SU-DHL-6 (cell line): ENCODE measurements at regions not wholly inside any gene's neighbourhood (a gene's known extent, or its start where the extent isn't known, plus 50 kb on each side); places are given as distances from the start of the nearest gene placed in this dataset.

Source experiments
- CTCF ChIP-seq: fragments of 200-600 bp; sonication (generic); IDR thresholded peaks from one replicate; pipeline ENCODE4 v1.5.1; 2017; ENCODE audit warnings: antibody characterized with exemption, mild to moderate bottlenecking, low read length, moderate library complexity; ENCODE audit not compliant: insufficient read depth, poor library complexity, severe bottlenecking
- EZH2phosphoT487 ChIP-seq: fragments of 200-600 bp; sonication (generic), shearing (Covaris generic); conservative IDR thresholded peaks from 2 replicates; pipeline ENCODE4 v1.6.1; 2018; ENCODE audit warnings: mild to moderate bottlenecking, antibody characterized with exemption, low read length, moderate library complexity, mixed read lengths

GRCh38 chr3:75049533-75049932, 435.1 kb upstream of the CNTN3 start:
- TF ChIP-seq CTCF (no peak), EZH2phosphoT487 (no peak)
